ENCODE measurements at regions not wholly inside any gene's neighbourhood (a gene's known extent, or its start where the extent isn't known, plus 50 kb on each side); places are given as distances from the start of the nearest gene placed in this dataset.
A peak's percentile ranks its signal among the peaks of the same experiment; 100 is the strongest.

DNA sequence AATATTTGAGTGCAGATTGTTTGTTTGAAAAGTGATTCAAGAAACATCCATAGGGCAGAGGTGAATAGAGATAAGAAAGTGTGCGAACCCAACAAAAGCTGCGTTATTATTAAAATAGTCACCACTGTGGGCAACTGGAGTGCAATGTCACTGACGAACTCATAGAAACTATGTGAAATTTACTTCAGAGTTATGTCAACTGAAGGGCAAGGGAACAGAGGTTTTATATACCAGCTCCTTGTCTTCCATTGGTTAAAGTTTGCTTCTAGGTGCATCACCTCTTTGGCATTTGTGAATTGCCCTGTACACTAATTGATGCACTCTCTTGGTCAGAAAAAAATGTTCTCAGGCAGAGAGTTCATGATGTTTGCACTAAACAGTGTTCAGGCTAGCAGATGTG is 110.5 kb upstream of the NYAP2 start (continued):
- TF ChIP-seq SUPT5H (IDR thresholded peaks at IDR 0.05) (no peak), ZFP30 (CRISPR knock-in tag; IDR thresholded peaks at IDR 0.05; ENCODE audit: borderline replicate concordance) (no peak)

DNA sequence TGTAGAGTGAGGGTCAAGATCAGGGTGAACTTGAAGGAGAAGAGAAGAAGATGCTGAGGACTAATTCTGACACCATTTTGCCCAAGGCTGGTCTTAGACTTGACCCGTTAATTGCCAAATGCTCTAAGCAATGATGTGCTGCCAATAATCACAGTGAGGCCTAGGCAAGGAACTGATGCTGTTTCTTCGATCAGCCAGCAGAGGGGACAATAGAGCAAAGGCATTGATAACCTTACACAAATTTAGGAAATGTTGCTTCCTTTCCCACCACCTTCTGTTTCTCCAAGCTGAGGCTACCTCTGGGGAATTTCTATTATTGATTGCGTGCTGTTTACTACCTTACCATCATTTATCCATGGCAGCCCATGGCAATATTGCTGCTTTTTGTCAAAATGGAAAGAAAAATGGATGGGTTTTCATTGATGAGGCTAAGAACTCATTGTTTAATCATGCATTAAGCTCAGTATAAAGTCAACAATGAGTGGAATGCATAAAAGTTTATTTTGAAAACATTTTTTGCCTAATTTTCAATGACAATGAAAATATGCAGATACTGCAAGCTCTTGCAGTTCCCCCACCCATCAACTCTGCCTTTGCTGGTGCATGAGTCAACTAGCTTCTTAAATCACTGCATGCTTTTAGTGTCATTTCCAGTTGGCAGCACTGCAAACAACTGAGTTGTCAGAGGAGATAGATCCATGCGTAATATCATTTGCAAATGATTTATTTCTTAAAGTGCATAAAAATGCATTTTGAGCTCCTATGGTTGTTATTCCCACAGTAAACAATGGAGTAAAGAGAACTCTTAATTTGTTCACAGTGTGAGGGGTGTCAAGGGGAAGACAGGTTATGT is 116.4 kb upstream of the NYAP2 start:
- TF ChIP-seq, protein P1, sequence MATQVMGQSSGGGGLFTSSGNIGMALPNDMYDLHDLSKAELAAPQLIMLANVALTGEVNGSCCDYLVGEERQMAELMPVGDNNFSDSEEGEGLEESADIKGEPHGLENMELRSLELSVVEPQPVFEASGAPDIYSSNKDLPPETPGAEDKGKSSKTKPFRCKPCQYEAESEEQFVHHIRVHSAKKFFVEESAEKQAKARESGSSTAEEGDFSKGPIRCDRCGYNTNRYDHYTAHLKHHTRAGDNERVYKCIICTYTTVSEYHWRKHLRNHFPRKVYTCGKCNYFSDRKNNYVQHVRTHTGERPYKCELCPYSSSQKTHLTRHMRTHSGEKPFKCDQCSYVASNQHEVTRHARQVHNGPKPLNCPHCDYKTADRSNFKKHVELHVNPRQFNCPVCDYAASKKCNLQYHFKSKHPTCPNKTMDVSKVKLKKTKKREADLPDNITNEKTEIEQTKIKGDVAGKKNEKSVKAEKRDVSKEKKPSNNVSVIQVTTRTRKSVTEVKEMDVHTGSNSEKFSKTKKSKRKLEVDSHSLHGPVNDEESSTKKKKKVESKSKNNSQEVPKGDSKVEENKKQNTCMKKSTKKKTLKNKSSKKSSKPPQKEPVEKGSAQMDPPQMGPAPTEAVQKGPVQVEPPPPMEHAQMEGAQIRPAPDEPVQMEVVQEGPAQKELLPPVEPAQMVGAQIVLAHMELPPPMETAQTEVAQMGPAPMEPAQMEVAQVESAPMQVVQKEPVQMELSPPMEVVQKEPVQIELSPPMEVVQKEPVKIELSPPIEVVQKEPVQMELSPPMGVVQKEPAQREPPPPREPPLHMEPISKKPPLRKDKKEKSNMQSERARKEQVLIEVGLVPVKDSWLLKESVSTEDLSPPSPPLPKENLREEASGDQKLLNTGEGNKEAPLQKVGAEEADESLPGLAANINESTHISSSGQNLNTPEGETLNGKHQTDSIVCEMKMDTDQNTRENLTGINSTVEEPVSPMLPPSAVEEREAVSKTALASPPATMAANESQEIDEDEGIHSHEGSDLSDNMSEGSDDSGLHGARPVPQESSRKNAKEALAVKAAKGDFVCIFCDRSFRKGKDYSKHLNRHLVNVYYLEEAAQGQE (IDR thresholded peaks at IDR 0.05; ENCODE audit: borderline replicate concordance): peak; percentile 27; the same call in 1 of the 2 replicates
- TF ChIP-seq, protein P1 (CRISPR knock-in tag; IDR thresholded peaks at IDR 0.05; ENCODE audit: low read depth): no peak
- no peak for TF ChIP-seq ZNF707 (CRISPR knock-in tag; conservative IDR thresholded peaks at IDR 0.05)
- TF ChIP-seq, protein P2, sequence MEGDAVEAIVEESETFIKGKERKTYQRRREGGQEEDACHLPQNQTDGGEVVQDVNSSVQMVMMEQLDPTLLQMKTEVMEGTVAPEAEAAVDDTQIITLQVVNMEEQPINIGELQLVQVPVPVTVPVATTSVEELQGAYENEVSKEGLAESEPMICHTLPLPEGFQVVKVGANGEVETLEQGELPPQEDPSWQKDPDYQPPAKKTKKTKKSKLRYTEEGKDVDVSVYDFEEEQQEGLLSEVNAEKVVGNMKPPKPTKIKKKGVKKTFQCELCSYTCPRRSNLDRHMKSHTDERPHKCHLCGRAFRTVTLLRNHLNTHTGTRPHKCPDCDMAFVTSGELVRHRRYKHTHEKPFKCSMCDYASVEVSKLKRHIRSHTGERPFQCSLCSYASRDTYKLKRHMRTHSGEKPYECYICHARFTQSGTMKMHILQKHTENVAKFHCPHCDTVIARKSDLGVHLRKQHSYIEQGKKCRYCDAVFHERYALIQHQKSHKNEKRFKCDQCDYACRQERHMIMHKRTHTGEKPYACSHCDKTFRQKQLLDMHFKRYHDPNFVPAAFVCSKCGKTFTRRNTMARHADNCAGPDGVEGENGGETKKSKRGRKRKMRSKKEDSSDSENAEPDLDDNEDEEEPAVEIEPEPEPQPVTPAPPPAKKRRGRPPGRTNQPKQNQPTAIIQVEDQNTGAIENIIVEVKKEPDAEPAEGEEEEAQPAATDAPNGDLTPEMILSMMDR (IDR thresholded peaks at IDR 0.05 in 2 of 3, conservative IDR thresholded peaks at IDR 0.05 in 1 of 3; ENCODE audit: insufficient read depth in 2 of 3, low read depth in 1 of 3, low read length in 3 of 3): peak; percentile 36 to 47 (median 45); a peak in 4 of 6 replicates
- TF ChIP-seq RAD21 (CRISPR knock-in tag; conservative IDR thresholded peaks at IDR 0.05 in 1 of 2, IDR thresholded peaks at IDR 0.05 in 1 of 2): peak; percentile 48 to 68
- no TSS peak for BruUV-seq (replicated peaks)
- POLR2A ChIA-PET: no interaction called here
- Histone ChIP-seq H3K27me3 (ENCODE audit: control insufficient read depth in 2 of 2, insufficient read depth in 2 of 2, low read length in 2 of 2) (no peaks in the 10 kb centered on the region), H3K4me2 (ENCODE audit: insufficient read depth, low read length) (no peak overlapping the region), H2AFZ (ENCODE audit: low read depth, low read length) (no peak overlapping the region), H4K20me1 (replicated peaks; ENCODE audit: control insufficient read depth, insufficient read depth, low read length) (no peaks in the 10 kb centered on the region), H3K9me1 (ENCODE audit: control insufficient read depth, insufficient read depth, low read length) (no peaks in the 10 kb centered on the region), H3K79me2 (ENCODE audit: control insufficient read depth, insufficient read depth, low read length) (no peaks in the 10 kb centered on the region), H3K9me3 (replicated peaks; ENCODE audit: control insufficient read depth, insufficient read depth, low read depth, low read length) (no peaks in the 10 kb centered on the region), H3K4me1 (replicated peaks in 1 of 2; ENCODE audit: control insufficient read depth in 2 of 2, insufficient read depth in 2 of 2, low read length in 2 of 2) (no peaks in the 10 kb centered on the region), H3K36me3 (ENCODE audit: control insufficient read depth, insufficient read depth, low read length) (no peaks in the 10 kb centered on the region), H3K9ac (ENCODE audit: insufficient read depth in 1 of 2, low read depth in 2 of 2, low read length in 2 of 2) (no peak overlapping the region), H3K4me3 (no peak overlapping the region), H3K27ac (ENCODE audit: extremely low read depth, low read depth, low read length) (no peak overlapping the region)
- in situ Hi-C loops (cut with MboI) (no loop called here), intact Hi-C loops (cut with micrococcal nuclease) (loop anchor here (2.0 to 10.0 kb wide), 2 partner anchors 158 to 378 kb away; no protein-coding TSS in a partner anchor)
- WGBS (ENCODE audit: insufficient coverage, low coverage, missing lambda C conversion rate): 3% methylated on average over 4 of the region's 4 CpGs
- no peak for ATAC-seq
- DNase-seq (ENCODE audit: extremely low read depth in 1 of 4, low spot score in 3 of 4): peak in 3 of 4 experiments; percentile 8 to 17 (median 8)
- CTCF ChIA-PET (ENCODE audit: low intra/inter-chr PET ratio): no interaction called here
- no peak for FAIRE-seq
